ENCODE measurements at regions not wholly inside any gene's neighbourhood (a gene's known extent, or its start where the extent isn't known, plus 50 kb on each side); places are given as distances from the start of the nearest gene placed in this dataset.

DNA sequence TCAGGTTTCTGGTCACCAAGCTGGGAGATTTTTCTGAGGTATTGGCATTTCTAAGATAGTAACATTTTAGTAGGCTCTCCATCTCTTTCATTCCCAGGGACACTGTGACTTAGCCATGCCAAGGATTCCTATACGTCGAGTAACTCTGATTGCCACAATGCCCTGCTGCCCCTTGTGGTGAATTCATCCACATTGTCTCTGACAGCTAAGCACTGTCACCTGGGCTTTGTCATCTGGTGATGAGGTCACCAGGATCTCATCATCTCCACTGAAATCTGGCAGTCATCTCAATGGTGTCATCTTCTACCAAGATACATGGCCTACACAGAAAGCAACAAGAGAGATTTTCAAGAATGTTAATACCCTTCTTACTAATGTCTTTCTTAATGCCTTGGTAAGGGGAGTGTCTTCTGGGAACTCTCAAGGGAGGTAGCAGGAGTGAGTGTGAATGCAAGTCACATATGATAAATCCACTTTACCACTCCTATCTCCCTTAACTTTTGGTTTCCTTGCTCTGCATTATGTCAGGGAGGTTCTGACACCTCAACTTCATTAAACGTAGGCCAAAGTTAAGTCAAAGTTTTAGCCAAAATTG, 246.7 kb downstream of the CD109 start:
- TF ChIP-seq, protein P1, sequence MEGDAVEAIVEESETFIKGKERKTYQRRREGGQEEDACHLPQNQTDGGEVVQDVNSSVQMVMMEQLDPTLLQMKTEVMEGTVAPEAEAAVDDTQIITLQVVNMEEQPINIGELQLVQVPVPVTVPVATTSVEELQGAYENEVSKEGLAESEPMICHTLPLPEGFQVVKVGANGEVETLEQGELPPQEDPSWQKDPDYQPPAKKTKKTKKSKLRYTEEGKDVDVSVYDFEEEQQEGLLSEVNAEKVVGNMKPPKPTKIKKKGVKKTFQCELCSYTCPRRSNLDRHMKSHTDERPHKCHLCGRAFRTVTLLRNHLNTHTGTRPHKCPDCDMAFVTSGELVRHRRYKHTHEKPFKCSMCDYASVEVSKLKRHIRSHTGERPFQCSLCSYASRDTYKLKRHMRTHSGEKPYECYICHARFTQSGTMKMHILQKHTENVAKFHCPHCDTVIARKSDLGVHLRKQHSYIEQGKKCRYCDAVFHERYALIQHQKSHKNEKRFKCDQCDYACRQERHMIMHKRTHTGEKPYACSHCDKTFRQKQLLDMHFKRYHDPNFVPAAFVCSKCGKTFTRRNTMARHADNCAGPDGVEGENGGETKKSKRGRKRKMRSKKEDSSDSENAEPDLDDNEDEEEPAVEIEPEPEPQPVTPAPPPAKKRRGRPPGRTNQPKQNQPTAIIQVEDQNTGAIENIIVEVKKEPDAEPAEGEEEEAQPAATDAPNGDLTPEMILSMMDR (IDR thresholded peaks at IDR 0.05): no peak
- TF ChIP-seq POLR2AphosphoS5 (IDR thresholded peaks at IDR 0.05): no peak
- no peak for TF ChIP-seq POLR2A (IDR thresholded peaks at IDR 0.05)
- no peak for TF ChIP-seq EP300 (IDR thresholded peaks at IDR 0.05)

Data from upper lobe of left lung (tissue), 4 donors.